ENCODE measurements at regions not wholly inside any gene's neighbourhood (a gene's known extent, or its start where the extent isn't known, plus 50 kb on each side); places are given as distances from the start of the nearest gene placed in this dataset.

GRCh38 chr17:5718726-5719125 lies 134.4 kb upstream of the NLRP1 start:
- DNase-seq (ENCODE audit: insufficient read length, low spot score): no peak
- no peak for FAIRE-seq

GRCh38 chr17:5719976-5720375 lies 135.7 kb upstream of the NLRP1 start:
- DNase-seq (ENCODE audit: insufficient read length, low spot score) (no peak), FAIRE-seq (no peak)
- TF ChIP-seq POU2F2 (IDR thresholded peaks at IDR 0.05; ENCODE audit: low read depth, low read length): no peak
- TF ChIP-seq TAF1 (IDR thresholded peaks at IDR 0.05; ENCODE audit: low read depth, low read length): no peak
- no peak for TF ChIP-seq PAX5 (IDR thresholded peaks at IDR 0.05; ENCODE audit: insufficient read depth, low read length, severe bottlenecking)
- TF ChIP-seq SPI1 (IDR thresholded peaks at IDR 0.05; ENCODE audit: low read depth, low read length): no peak

More at GRCh38 chr17:5718726-5719125, 134.4 kb upstream of the NLRP1 start:
- TF ChIP-seq POLR2AphosphoS5 (IDR thresholded peaks at IDR 0.05; ENCODE audit: low read depth, low read length) (no peak), TAF1 (IDR thresholded peaks at IDR 0.05; ENCODE audit: low read depth, low read length) (no peak), POU2F2 (IDR thresholded peaks at IDR 0.05; ENCODE audit: low read depth, low read length) (no peak), SPI1 (IDR thresholded peaks at IDR 0.05; ENCODE audit: low read depth, low read length) (no peak), PAX5 (IDR thresholded peaks at IDR 0.05; ENCODE audit: insufficient read depth, low read length, severe bottlenecking) (no peak), POLR2A (IDR thresholded peaks at IDR 0.05; ENCODE audit: low read depth, low read length) (no peak)

- no peak for TF ChIP-seq PAX5 (IDR thresholded peaks at IDR 0.05; ENCODE audit: insufficient read depth, low read length, severe bottlenecking)
- TF ChIP-seq TAF1 (IDR thresholded peaks at IDR 0.05; ENCODE audit: low read depth, low read length): no peak
- no peak for TF ChIP-seq POLR2AphosphoS5 (IDR thresholded peaks at IDR 0.05; ENCODE audit: low read depth, low read length)
- TF ChIP-seq SPI1 (IDR thresholded peaks at IDR 0.05; ENCODE audit: low read depth, low read length): no peak
- TF ChIP-seq POU2F2 (IDR thresholded peaks at IDR 0.05; ENCODE audit: low read depth, low read length): no peak
- no peak for TF ChIP-seq POLR2A (IDR thresholded peaks at IDR 0.05; ENCODE audit: low read depth, low read length)
- FAIRE-seq (no peak), DNase-seq (ENCODE audit: insufficient read length, low spot score) (no peak)
Observed at GRCh38 chr17:5730373-5730772, 146.1 kb upstream of the NLRP1 start.

GRCh38 chr17:5740937-5741336 lies 156.6 kb upstream of the NLRP1 start:
- FAIRE-seq: no peak
- no peak for TF ChIP-seq POLR2AphosphoS5 (IDR thresholded peaks at IDR 0.05; ENCODE audit: low read depth, low read length)
- TF ChIP-seq POU2F2 (IDR thresholded peaks at IDR 0.05; ENCODE audit: low read depth, low read length): no peak
- TF ChIP-seq TAF1 (IDR thresholded peaks at IDR 0.05; ENCODE audit: low read depth, low read length): no peak
- no peak for TF ChIP-seq PAX5 (IDR thresholded peaks at IDR 0.05; ENCODE audit: insufficient read depth, low read length, severe bottlenecking)
- no peak for TF ChIP-seq SPI1 (IDR thresholded peaks at IDR 0.05; ENCODE audit: low read depth, low read length)
- no peak for TF ChIP-seq POLR2A (IDR thresholded peaks at IDR 0.05; ENCODE audit: low read depth, low read length)
- no peak for DNase-seq (ENCODE audit: insufficient read length, low spot score)

DNA sequence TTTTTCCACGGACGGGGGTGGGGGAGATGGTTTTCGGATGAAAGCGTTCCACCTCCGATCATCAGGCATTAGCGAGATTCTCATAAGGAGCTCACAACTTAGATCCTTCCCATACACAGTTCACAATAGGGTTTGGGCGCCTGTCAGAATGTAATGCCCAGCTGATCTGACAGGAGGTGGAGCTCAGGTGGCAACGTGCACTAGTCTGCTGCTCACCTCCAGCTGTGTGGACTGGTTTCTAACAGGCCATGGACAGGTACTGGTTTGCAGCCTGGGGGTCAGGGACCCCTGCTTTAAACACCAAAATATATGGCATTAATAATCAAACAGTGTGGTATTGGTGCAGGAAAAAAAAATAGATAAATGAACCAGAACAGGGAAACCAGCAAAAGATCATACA lies 157.5 kb upstream of the NLRP1 start:
- no peak for DNase-seq (ENCODE audit: insufficient read length, low spot score)
- FAIRE-seq: no peak
- TF ChIP-seq POU2F2 (IDR thresholded peaks at IDR 0.05; ENCODE audit: low read depth, low read length) (no peak), POLR2AphosphoS5 (IDR thresholded peaks at IDR 0.05; ENCODE audit: low read depth, low read length) (no peak), POLR2A (IDR thresholded peaks at IDR 0.05; ENCODE audit: low read depth, low read length) (no peak), PAX5 (IDR thresholded peaks at IDR 0.05; ENCODE audit: insufficient read depth, low read length, severe bottlenecking) (no peak), SPI1 (IDR thresholded peaks at IDR 0.05; ENCODE audit: low read depth, low read length) (no peak)

GRCh38 chr17:5745111-5745813 lies 161.0 kb upstream of the NLRP1 start:
- FAIRE-seq (no peak), DNase-seq (ENCODE audit: insufficient read length, low spot score) (no peak)
- TF ChIP-seq PAX5 (IDR thresholded peaks at IDR 0.05; ENCODE audit: insufficient read depth, low read length, severe bottlenecking) (no peak), TAF1 (IDR thresholded peaks at IDR 0.05; ENCODE audit: low read depth, low read length) (no peak), POLR2AphosphoS5 (IDR thresholded peaks at IDR 0.05; ENCODE audit: low read depth, low read length) (no peak), POU2F2 (IDR thresholded peaks at IDR 0.05; ENCODE audit: low read depth, low read length) (no peak), SPI1 (IDR thresholded peaks at IDR 0.05; ENCODE audit: low read depth, low read length) (no peak)

- DNase-seq (ENCODE audit: insufficient read length, low spot score): no peak
Observed at GRCh38 chr17:5747276-5747675, 163.0 kb upstream of the NLRP1 start.

GRCh38 chr17:5747964-5748363 lies 163.7 kb upstream of the NLRP1 start:
- FAIRE-seq (no peak), DNase-seq (ENCODE audit: insufficient read length, low spot score) (no peak)
- TF ChIP-seq POLR2AphosphoS5 (IDR thresholded peaks at IDR 0.05; ENCODE audit: low read depth, low read length) (no peak), PAX5 (IDR thresholded peaks at IDR 0.05; ENCODE audit: insufficient read depth, low read length, severe bottlenecking) (no peak), POU2F2 (IDR thresholded peaks at IDR 0.05; ENCODE audit: low read depth, low read length) (no peak), POLR2A (IDR thresholded peaks at IDR 0.05; ENCODE audit: low read depth, low read length) (no peak)

More at GRCh38 chr17:5747276-5747675, 163.0 kb upstream of the NLRP1 start:
- FAIRE-seq: no peak
- TF ChIP-seq POLR2AphosphoS5 (IDR thresholded peaks at IDR 0.05; ENCODE audit: low read depth, low read length) (no peak), TAF1 (IDR thresholded peaks at IDR 0.05; ENCODE audit: low read depth, low read length) (no peak), POLR2A (IDR thresholded peaks at IDR 0.05; ENCODE audit: low read depth, low read length) (no peak), PAX5 (IDR thresholded peaks at IDR 0.05; ENCODE audit: insufficient read depth, low read length, severe bottlenecking) (no peak), SPI1 (IDR thresholded peaks at IDR 0.05; ENCODE audit: low read depth, low read length) (no peak), POU2F2 (IDR thresholded peaks at IDR 0.05; ENCODE audit: low read depth, low read length) (no peak)

DNA sequence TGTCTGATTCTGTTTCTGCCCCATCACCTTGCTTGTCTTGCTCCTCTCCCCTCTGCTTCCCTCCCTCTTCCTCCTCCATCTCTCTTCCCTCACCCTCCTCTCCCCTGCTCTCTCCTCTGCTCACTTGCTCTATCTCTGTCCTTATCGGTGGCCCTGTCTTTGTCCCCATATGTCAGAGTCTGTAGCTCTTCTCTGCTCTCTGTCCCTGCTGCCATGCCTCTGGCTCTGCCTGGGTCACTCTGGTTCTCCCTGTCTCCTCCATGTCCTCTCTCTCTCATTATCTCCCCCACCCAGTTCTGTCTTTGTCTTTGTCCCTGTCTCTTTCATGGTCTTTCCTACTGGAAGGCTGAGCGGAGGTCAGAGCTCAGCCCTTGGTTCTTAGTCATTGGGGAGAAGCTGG lies 169.1 kb upstream of the NLRP1 start:
- TF ChIP-seq PAX5 (IDR thresholded peaks at IDR 0.05; ENCODE audit: insufficient read depth, low read length, severe bottlenecking) (no peak), TAF1 (IDR thresholded peaks at IDR 0.05; ENCODE audit: low read depth, low read length) (no peak), POU2F2 (IDR thresholded peaks at IDR 0.05; ENCODE audit: low read depth, low read length) (no peak), POLR2AphosphoS5 (IDR thresholded peaks at IDR 0.05; ENCODE audit: low read depth, low read length) (no peak), POLR2A (IDR thresholded peaks at IDR 0.05; ENCODE audit: low read depth, low read length) (no peak)
- no peak for DNase-seq (ENCODE audit: insufficient read length, low spot score)
- FAIRE-seq: no peak

GRCh38 chr17:5757314-5757907 lies 173.1 kb upstream of the NLRP1 start:
- TF ChIP-seq POLR2A (IDR thresholded peaks at IDR 0.05; ENCODE audit: low read depth, low read length) (no peak), TAF1 (IDR thresholded peaks at IDR 0.05; ENCODE audit: low read depth, low read length) (no peak), SPI1 (IDR thresholded peaks at IDR 0.05; ENCODE audit: low read depth, low read length) (no peak), PAX5 (IDR thresholded peaks at IDR 0.05; ENCODE audit: insufficient read depth, low read length, severe bottlenecking) (no peak), POLR2AphosphoS5 (IDR thresholded peaks at IDR 0.05; ENCODE audit: low read depth, low read length) (no peak), POU2F2 (IDR thresholded peaks at IDR 0.05; ENCODE audit: low read depth, low read length) (no peak)
- DNase-seq (ENCODE audit: insufficient read length, low spot score) (no peak), FAIRE-seq (no peak)
